ENCODE measurements at regions not wholly inside any gene's neighbourhood (a gene's known extent, or its start where the extent isn't known, plus 50 kb on each side); places are given as distances from the start of the nearest gene placed in this dataset.

- no peaks in the 10 kb centered on the region for H3K9me3 ChIP-seq (ENCODE audit: control insufficient read depth, insufficient read depth, low read depth, low read length)
- ChIA-PET POLR2A (no interaction called here), CTCF (interaction anchor here (0.7 to 1.8 kb wide), 6 partner anchors 11 to 264 kb away, joined by 3 to 10 read pairs (median 4); no protein-coding TSS in a partner anchor)
- no peaks in the 10 kb centered on the region for H3K36me3 ChIP-seq (ENCODE audit: control insufficient read depth in 2 of 2, insufficient read depth in 1 of 2, low read length in 2 of 2)
- H3K4me3 ChIP-seq (ENCODE audit: low read depth, low read length), result no peak overlapping the region
- TF ChIP-seq ZBTB11 (tag by site-specific recombination; conservative IDR thresholded peaks at IDR 0.05; ENCODE audit: low read depth) (no peak), ELK4 (IDR thresholded peaks at IDR 0.05; ENCODE audit: borderline replicate concordance, low read depth, low read length) (no peak), ZNF133 (tag by site-specific recombination; IDR thresholded peaks at IDR 0.05) (no peak), ZNF302 (tag by site-specific recombination; IDR thresholded peaks at IDR 0.05; ENCODE audit: low read depth) (no peak), ZNF571 (tag by site-specific recombination; IDR thresholded peaks at IDR 0.05) (no peak), ZFP41 (tag by site-specific recombination; IDR thresholded peaks at IDR 0.05; ENCODE audit: borderline replicate concordance) (no peak), ZNF19 (tag by site-specific recombination; IDR thresholded peaks at IDR 0.05; ENCODE audit: low read depth) (no peak), GFI1B (tag by site-specific recombination; IDR thresholded peaks at IDR 0.05) (no peak), ZBTB10 (tag by site-specific recombination; IDR thresholded peaks at IDR 0.05) (no peak), ZNF121 (tag by site-specific recombination; IDR thresholded peaks at IDR 0.05) (no peak), ZNF514 (tag by site-specific recombination; IDR thresholded peaks at IDR 0.05) (no peak), ZNF621 (tag by site-specific recombination; IDR thresholded peaks at IDR 0.05) (no peak), ZNF366 (tag by site-specific recombination; conservative IDR thresholded peaks at IDR 0.05) (no peak), SP3 (tag by site-specific recombination; IDR thresholded peaks at IDR 0.05) (no peak), ZFP37 (tag by site-specific recombination; IDR thresholded peaks at IDR 0.05) (no peak), ZIC2 (tag by site-specific recombination; IDR thresholded peaks at IDR 0.05) (no peak), WT1 (tag by site-specific recombination; IDR thresholded peaks at IDR 0.05) (no peak), EGR2 (tag by site-specific recombination; IDR thresholded peaks at IDR 0.05; ENCODE audit: low read depth) (no peak), ZNF202 (tag by site-specific recombination; IDR thresholded peaks at IDR 0.05; ENCODE audit: borderline replicate concordance) (no peak)
- no peak overlapping the region for H3K27ac ChIP-seq (ENCODE audit: extremely low read depth, low read depth, low read length)
- no peaks in the 10 kb centered on the region; the same call in 1 of the 2 replicates for H3K4me1 ChIP-seq (ENCODE audit: control insufficient read depth, insufficient read depth, low read length)
Observed at GRCh38 chr1:209305221-209305954, 278.1 kb upstream of the CAMK1G start.
